Common myeloid progenitor, CD34-positive (primary cell): ENCODE measurements at regions not wholly inside any gene's neighbourhood (a gene's known extent, or its start where the extent isn't known, plus 50 kb on each side); places are given as distances from the start of the nearest gene placed in this dataset.

ENCODE experiments used
- CTCF ChIA-PET: fragments of 350-600 bp; sonication (Branson Sonifier 250); formaldehyde crosslinking; loops from one replicate; lab custom pipeline; 2021; ENCODE audit warnings: antibody characterized with exemption; lab: Charles Lee
- POLR2A ChIA-PET: fragments of 350-600 bp; sonication (Branson Sonifier 250); formaldehyde crosslinking; loops from one replicate; lab custom pipeline; 2021; ENCODE audit warnings: antibody characterized with exemption; lab: Charles Lee
- DNase-seq, 3 donors: peaks; one replicate each; pipeline versions ENCODE4 v3.0.0 to v3.0.0-alpha.2; 2013
- H3K27ac ChIP-seq, 2 experiments: 1 replicate in 1 of 2; 2 replicates in 1 of 2; pipeline ENCODE4 v1.7.0; 2013; ENCODE audit warnings: inconsistent platforms in 2 of 2, low read length in 2 of 2, mild to moderate bottlenecking in 2 of 2, low read depth in 1 of 2, moderate library complexity in 1 of 2; ENCODE audit not compliant: severe bottlenecking in 2 of 2, insufficient read depth in 1 of 2, poor library complexity in 1 of 2
- H3K27me3 ChIP-seq, 5 experiments: replicated peaks in 2 of 5; 1 replicate in 3 of 5; 2 replicates in 2 of 5; pipeline versions ENCODE4 v1.6.1 to v1.7.0; 2013; ENCODE audit warnings: low read length in 4 of 5, mild to moderate bottlenecking in 2 of 5, moderate library complexity in 2 of 5, inconsistent platforms in 1 of 5; ENCODE audit not compliant: insufficient read depth in 5 of 5, control insufficient read depth in 4 of 5
- H3K36me3 ChIP-seq, 4 experiments: 1 replicate in 2 of 4; 2 replicates in 2 of 4; pipeline versions ENCODE4 v1.6.1 to v1.7.0; 2013; ENCODE audit warnings: low read length in 3 of 4, control low read depth in 1 of 4, mild to moderate bottlenecking in 1 of 4; ENCODE audit not compliant: control insufficient read depth in 4 of 4, insufficient read depth in 4 of 4
- H3K4me1 ChIP-seq, 4 experiments: 1 replicate in 3 of 4; 2 replicates in 1 of 4; pipeline versions ENCODE4 v1.6.1 to v1.7.1; 2013; ENCODE audit warnings: low read length in 3 of 4, mild to moderate bottlenecking in 3 of 4, control low read depth in 1 of 4, inconsistent platforms in 1 of 4, moderate library complexity in 1 of 4; ENCODE audit not compliant: control insufficient read depth in 4 of 4, insufficient read depth in 4 of 4; ENCODE audit errors: control extremely low read depth in 1 of 4
- H3K4me3 ChIP-seq, 7 experiments: 1 replicate in 4 of 7; 2 replicates in 3 of 7; pipeline versions ENCODE4 v1.5.1 to v1.7.0; 2013; ENCODE audit warnings: mild to moderate bottlenecking in 7 of 7, low read length in 6 of 7, moderate library complexity in 6 of 7, inconsistent platforms in 2 of 7, low read depth in 2 of 7, control low read depth in 1 of 7; ENCODE audit not compliant: insufficient read depth in 4 of 7, control insufficient read depth in 1 of 7; ENCODE audit errors: extremely low read depth in 1 of 7
- H3K9me3 ChIP-seq, 5 experiments: 1 replicate in 4 of 5; 2 replicates in 1 of 5; pipeline versions ENCODE4 v1.6.1 to v1.7.1; 2013; ENCODE audit warnings: low read length in 4 of 5, mild to moderate bottlenecking in 2 of 5, inconsistent platforms in 1 of 5, low read depth in 1 of 5, moderate library complexity in 1 of 5; ENCODE audit not compliant: control insufficient read depth in 4 of 5, insufficient read depth in 2 of 5; ENCODE audit errors: control extremely low read depth in 1 of 5
- WGBS: methylation state at CpG from one replicate; pipeline ENCODE4 v1.1.5; 2013; ENCODE audit not compliant: insufficient coverage; 5-methylcytosine and 5-hydroxymethylcytosine counted together

GRCh38 chr9:87381050-87381711 lies 116.5 kb upstream of the DAPK1 start:
- 97% methylated on average over 3 of the region's 4 CpGs for WGBS
- DNase-seq: no peak
- H3K36me3 ChIP-seq: no peaks in the 10 kb centered on the region
- POLR2A ChIA-PET: no interaction called here
- H3K27ac ChIP-seq: no peak overlapping the region
- no peaks in the 10 kb centered on the region for H3K4me1 ChIP-seq
- H3K27me3 ChIP-seq: no peaks in the 10 kb centered on the region
- no peaks in the 10 kb centered on the region for H3K9me3 ChIP-seq
- H3K4me3 ChIP-seq: no peak overlapping the region
- CTCF ChIA-PET: no interaction called here

DNA sequence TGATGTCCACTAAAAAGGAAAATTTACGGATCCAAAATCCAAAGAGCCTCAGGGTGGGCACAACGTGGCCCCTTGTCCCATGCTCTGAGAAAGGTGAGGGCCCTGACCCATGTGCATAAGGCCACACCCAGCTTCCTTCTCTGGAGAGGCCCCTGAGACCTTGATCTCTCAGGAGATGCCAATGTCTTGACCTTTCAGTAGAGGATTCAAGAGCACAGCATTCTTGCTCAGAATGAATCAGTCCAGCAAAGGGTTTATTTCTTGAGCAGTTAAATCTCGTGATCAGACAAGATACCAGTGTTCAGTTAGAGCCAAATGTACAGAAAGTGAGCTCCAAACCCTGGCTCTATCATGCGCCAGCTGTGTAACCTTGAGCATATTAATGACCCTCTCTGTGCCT lies 115.9 kb upstream of the DAPK1 start:
- ChIA-PET POLR2A (no interaction called here), CTCF (no interaction called here)
- H3K27ac ChIP-seq: no peak overlapping the region
- 95% methylated on average over 3 of the region's 4 CpGs for WGBS
- no peaks in the 10 kb centered on the region for H3K4me1 ChIP-seq
- no peak overlapping the region for H3K4me3 ChIP-seq
- DNase-seq: no peak
- H3K9me3 ChIP-seq: no peaks in the 10 kb centered on the region
- no peaks in the 10 kb centered on the region for H3K36me3 ChIP-seq
- no peaks in the 10 kb centered on the region for H3K27me3 ChIP-seq

DNA sequence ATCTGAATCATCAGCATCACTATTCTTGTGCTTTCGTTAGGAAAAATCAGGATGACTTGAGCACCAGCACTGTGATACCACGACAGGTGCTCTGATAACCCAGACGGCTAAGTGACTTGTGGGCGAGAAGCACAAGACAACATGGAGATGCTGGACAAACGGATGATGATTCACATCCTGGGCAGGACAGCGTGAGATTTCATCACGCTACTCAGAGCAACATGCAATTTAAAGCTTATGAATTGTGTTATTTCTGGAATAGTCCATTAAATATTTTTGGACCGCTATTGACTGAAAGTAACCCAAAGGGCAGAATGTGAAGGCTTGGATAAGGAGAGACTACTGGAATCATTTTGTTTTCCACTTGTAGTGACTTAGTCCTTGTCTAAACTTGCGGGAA lies 114.8 kb upstream of the DAPK1 start:
- DNase-seq: no peak
- 99% methylated on average over 9 of the region's 9 CpGs for WGBS
- Histone ChIP-seq H3K27me3 (no peaks in the 10 kb centered on the region), H3K36me3 (no peaks in the 10 kb centered on the region), H3K9me3 (no peaks in the 10 kb centered on the region), H3K27ac (no peak overlapping the region), H3K4me3 (no peak overlapping the region), H3K4me1 (no peaks in the 10 kb centered on the region)
- ChIA-PET CTCF (no interaction called here), POLR2A (no interaction called here)

DNA sequence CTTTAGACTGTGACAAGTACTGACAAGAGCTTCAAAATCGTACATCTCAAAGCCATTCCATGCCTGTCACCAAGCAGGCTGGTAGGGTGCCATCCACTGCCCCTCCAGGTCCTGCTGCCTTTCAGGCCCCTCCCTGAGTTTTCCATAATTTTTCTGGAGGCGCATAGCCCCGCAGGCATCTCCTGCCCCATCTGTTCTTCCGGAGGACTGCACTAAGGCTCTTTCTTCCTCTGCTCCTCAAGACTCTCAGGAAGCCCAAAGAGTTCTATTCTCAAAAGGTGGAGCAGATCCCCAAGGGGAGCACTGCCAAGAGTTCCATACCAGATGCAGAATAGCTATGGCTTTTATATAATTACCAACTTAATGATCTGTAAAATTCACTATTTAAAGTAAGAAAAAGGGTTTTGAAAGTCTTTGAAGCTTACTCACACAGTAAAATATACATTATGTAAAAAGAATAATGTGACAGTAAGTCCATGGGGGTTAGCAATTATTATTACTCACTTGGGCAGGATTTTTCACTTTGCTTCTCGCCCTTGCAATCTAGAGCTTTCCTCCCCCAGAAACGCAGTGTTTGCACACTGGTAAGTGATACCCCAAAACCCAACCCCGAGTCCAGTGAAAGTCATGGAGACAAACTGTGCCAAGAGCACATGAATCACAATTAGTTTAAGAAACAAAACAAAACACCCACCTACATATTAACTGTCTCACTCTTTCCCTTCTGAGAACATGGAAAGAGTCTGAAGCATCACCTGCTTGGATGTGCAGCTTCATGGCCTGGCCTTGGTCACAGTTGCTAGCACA lies 114.1 kb upstream of the DAPK1 start:
- Histone ChIP-seq H3K4me3 (no peak overlapping the region), H3K27ac (no peak overlapping the region), H3K9me3 (no peaks in the 10 kb centered on the region), H3K4me1 (no peaks in the 10 kb centered on the region), H3K27me3 (no peaks in the 10 kb centered on the region), H3K36me3 (no peaks in the 10 kb centered on the region)
- ChIA-PET POLR2A (no interaction called here), CTCF (no interaction called here)
- no peak for DNase-seq
- 100% methylated on average over 4 of the region's 7 CpGs for WGBS

GRCh38 chr9:87386490-87387025 lies 111.1 kb upstream of the DAPK1 start:
- Histone ChIP-seq H3K4me3 (no peak overlapping the region), H3K4me1 (no peaks in the 10 kb centered on the region), H3K27me3 (no peaks in the 10 kb centered on the region), H3K36me3 (no peaks in the 10 kb centered on the region), H3K27ac (no peak overlapping the region), H3K9me3 (no peaks in the 10 kb centered on the region)
- CTCF ChIA-PET: interaction anchor here (0.7 to 1.2 kb wide), 2 partner anchors 9 to 12 kb away, joined by 3 read pairs; no protein-coding TSS in a partner anchor
- WGBS: 33% methylated on average over 1 of the region's 2 CpGs
- no peak for DNase-seq
- POLR2A ChIA-PET: no interaction called here

GRCh38 chr9:87387351-87388011 lies 110.2 kb upstream of the DAPK1 start:
- no peak for DNase-seq
- 100% methylated on average over 4 of the region's 5 CpGs for WGBS
- CTCF ChIA-PET: interaction anchor here (0.7 to 1.2 kb wide), 2 partner anchors 9 to 13 kb away, joined by 3 read pairs; no protein-coding TSS in a partner anchor

More at GRCh38 chr9:87387351-87388011, 110.2 kb upstream of the DAPK1 start:
- Histone ChIP-seq H3K27ac (no peak overlapping the region), H3K27me3 (no peaks in the 10 kb centered on the region), H3K36me3 (no peaks in the 10 kb centered on the region), H3K9me3 (peaks cover 0 to 2% (median 0%) of the 10 kb centered on the region in 5 experiments), H3K4me1 (no peaks in the 10 kb centered on the region), H3K4me3 (no peak overlapping the region)
- POLR2A ChIA-PET: no interaction called here
